ENCODE measurements at regions not wholly inside any gene's neighbourhood (a gene's known extent, or its start where the extent isn't known, plus 50 kb on each side); places are given as distances from the start of the nearest gene placed in this dataset.

GRCh38 chr6:92050216-92050615 lies 1369.1 kb downstream of the EPHA7 start:
- H3K4me3 ChIP-seq (ENCODE audit: low read depth, low read length), result no peak overlapping the region
- no peak for TF ChIP-seq CTCF (IDR thresholded peaks at IDR 0.05; ENCODE audit: low read depth, low read length, missing control alignments)
- no peak for DNase-seq (ENCODE audit: low read depth)

- TF ChIP-seq CTCF (IDR thresholded peaks at IDR 0.05; ENCODE audit: low read depth, low read length, missing control alignments), result no peak
- no peak for DNase-seq (ENCODE audit: low read depth)
- no peak overlapping the region for H3K4me3 ChIP-seq (ENCODE audit: low read depth, low read length)
Observed at GRCh38 chr6:92047860-92048259, 1371.5 kb downstream of the EPHA7 start.

- TF ChIP-seq CTCF (IDR thresholded peaks at IDR 0.05; ENCODE audit: low read depth, low read length, missing control alignments), result no peak
- no peak for DNase-seq (ENCODE audit: low read depth)
- no peak overlapping the region for H3K4me3 ChIP-seq (ENCODE audit: low read depth, low read length)
Observed at GRCh38 chr6:92047152-92047850, 1372.1 kb downstream of the EPHA7 start.

GRCh38 chr6:92044312-92044711 lies 1375.0 kb downstream of the EPHA7 start:
- no peak for TF ChIP-seq CTCF (IDR thresholded peaks at IDR 0.05; ENCODE audit: low read depth, low read length, missing control alignments)
- H3K4me3 ChIP-seq (ENCODE audit: low read depth, low read length), result no peak overlapping the region
- no peak for DNase-seq (ENCODE audit: low read depth)

GRCh38 chr6:92043777-92044176 lies 1375.6 kb downstream of the EPHA7 start:
- DNase-seq (ENCODE audit: low read depth), result no peak
- TF ChIP-seq CTCF (IDR thresholded peaks at IDR 0.05; ENCODE audit: low read depth, low read length, missing control alignments), result no peak

GRCh38 chr6:92026878-92027277 lies 1392.5 kb downstream of the EPHA7 start:
- TF ChIP-seq CTCF (IDR thresholded peaks at IDR 0.05; ENCODE audit: low read depth, low read length, missing control alignments), result no peak
- no peak overlapping the region for H3K4me3 ChIP-seq (ENCODE audit: low read depth, low read length)

More at GRCh38 chr6:92043777-92044176, 1375.6 kb downstream of the EPHA7 start:
- H3K4me3 ChIP-seq (ENCODE audit: low read depth, low read length), result no peak overlapping the region

GRCh38 chr6:92024881-92025280 lies 1394.5 kb downstream of the EPHA7 start:
- no peak for TF ChIP-seq CTCF (IDR thresholded peaks at IDR 0.05; ENCODE audit: low read depth, low read length, missing control alignments)
- DNase-seq (ENCODE audit: low read depth), result no peak
- no peak overlapping the region for H3K4me3 ChIP-seq (ENCODE audit: low read depth, low read length)

More at GRCh38 chr6:92026878-92027277, 1392.5 kb downstream of the EPHA7 start:
- no peak for DNase-seq (ENCODE audit: low read depth)
